Astrocyte of the spinal cord (primary cell): ENCODE measurements at regions not wholly inside any gene's neighbourhood (a gene's known extent, or its start where the extent isn't known, plus 50 kb on each side); places are given as distances from the start of the nearest gene placed in this dataset.

Experiments used
- DNase-seq: peaks from one replicate; pipeline ENCODE4 v3.0.0; 2011; ENCODE audit warnings: low read depth, low spot score
- H3K4me3 ChIP-seq: 2 replicates; pipeline ENCODE4 v1.5.1; 2011; ENCODE audit warnings: low read depth, mild to moderate bottlenecking, low read length, moderate library complexity
- CTCF ChIP-seq: IDR thresholded peaks from 2 replicates; pipeline ENCODE4 v1.5.1; 2012; ENCODE audit warnings: low read depth, mild to moderate bottlenecking, low read length, inconsistent platforms
- in situ Hi-C: cut with HindIII; loops from 2 replicates; pipeline ENCODE4 v1.10.0; 2017; ENCODE audit warnings: low sequenced_read_pairs

GRCh38 chr14:87349921-87350320 lies 643.1 kb downstream of the GALC start:
- DNase-seq: no peak
- in situ Hi-C loops: no loop called here
- TF ChIP-seq CTCF: no peak
- no peak overlapping the region for H3K4me3 ChIP-seq

- no peak overlapping the region for H3K4me3 ChIP-seq
- no peak for TF ChIP-seq CTCF
- in situ Hi-C loops: no loop called here
- no peak for DNase-seq
Observed at GRCh38 chr14:87343652-87344051, 649.3 kb downstream of the GALC start.

GRCh38 chr14:87334997-87335685 lies 657.8 kb downstream of the GALC start:
- in situ Hi-C loops: no loop called here

GRCh38 chr14:87331991-87332390 lies 661.0 kb downstream of the GALC start:
- in situ Hi-C loops: no loop called here
- no peak for TF ChIP-seq CTCF
- no peak overlapping the region for H3K4me3 ChIP-seq
- DNase-seq: peak; percentile 46

More at GRCh38 chr14:87334997-87335685, 657.8 kb downstream of the GALC start:
- no peak overlapping the region for H3K4me3 ChIP-seq
- no peak for DNase-seq
- TF ChIP-seq CTCF: peak; percentile 9

GRCh38 chr14:87325741-87326140 lies 667.2 kb downstream of the GALC start:
- in situ Hi-C loops: no loop called here
- no peak for TF ChIP-seq CTCF
- DNase-seq: no peak
- no peak overlapping the region for H3K4me3 ChIP-seq

- DNase-seq: no peak
- H3K4me3 ChIP-seq: no peak overlapping the region
- in situ Hi-C loops: no loop called here
- no peak for TF ChIP-seq CTCF
Observed at GRCh38 chr14:87323191-87323590, 669.8 kb downstream of the GALC start.
